Type B pancreatic cell (in vitro differentiated cells): ENCODE measurements at regions not wholly inside any gene's neighbourhood (a gene's known extent, or its start where the extent isn't known, plus 50 kb on each side); places are given as distances from the start of the nearest gene placed in this dataset.

Source experiments
- DNase-seq: peaks from one replicate; pipeline ENCODE4 v3.0.0; 2021; ENCODE audit warnings: mixed read lengths; ENCODE audit not compliant: unreplicated experiment; ENCODE audit errors: extremely low spot score
- H3K27ac Mint-ChIP-seq: 2 replicates; pipeline ENCODE4 v1.8.0; 2021; ENCODE audit warnings: mild to moderate bottlenecking, mixed read lengths
- H3K27me3 Mint-ChIP-seq: 2 replicates; pipeline ENCODE4 v1.8.0; 2021; ENCODE audit warnings: mixed read lengths
- H3K36me3 Mint-ChIP-seq: 2 replicates; pipeline ENCODE4 v1.8.0; 2021; ENCODE audit warnings: mixed read lengths
- H3K4me1 Mint-ChIP-seq: one replicate; pipeline ENCODE4 v1.8.0; 2021; ENCODE audit warnings: mixed read lengths; ENCODE audit not compliant: unreplicated experiment
- H3K4me3 Mint-ChIP-seq: 2 replicates; pipeline ENCODE4 v1.8.0; 2021; ENCODE audit warnings: mild to moderate bottlenecking, mixed read lengths
- H3K9me3 Mint-ChIP-seq: 2 replicates; pipeline ENCODE4 v1.8.0; 2021; ENCODE audit warnings: mixed read lengths
- CTCF ChIP-seq: fragments of 200-600 bp; sonication (generic); conservative IDR thresholded peaks from 2 replicates; pipeline ENCODE4 v1.5.0; 2021; ENCODE audit warnings: antibody characterized with exemption, mild to moderate bottlenecking

- Mint-ChIP-seq H3K36me3 (no peaks in the 10 kb centered on the region), H3K27me3 (peaks cover 57% of the 10 kb centered on the region), H3K4me3 (no peak overlapping the region), H3K4me1 (no peaks in the 10 kb centered on the region), H3K27ac (no peak overlapping the region), H3K9me3 (no peaks in the 10 kb centered on the region)
- no peak for DNase-seq
- no peak for TF ChIP-seq CTCF
Measured at GRCh38 chr21:32894321-32894720, 122.8 kb upstream of the PAXBP1 start.

GRCh38 chr21:32900814-32901213 is 124.9 kb upstream of the OLIG2 start:
- Mint-ChIP-seq H3K4me1 (no peaks in the 10 kb centered on the region), H3K27ac (no peak overlapping the region), H3K36me3 (no peaks in the 10 kb centered on the region), H3K27me3 (peaks cover 54% of the 10 kb centered on the region), H3K9me3 (no peaks in the 10 kb centered on the region), H3K4me3 (no peak overlapping the region)
- TF ChIP-seq CTCF = no peak
- no peak for DNase-seq

- TF ChIP-seq CTCF = no peak
- Mint-ChIP-seq H3K9me3 (no peaks in the 10 kb centered on the region), H3K27me3 (peaks cover 51% of the 10 kb centered on the region), H3K4me3 (no peak overlapping the region), H3K27ac (no peak overlapping the region), H3K4me1 (no peaks in the 10 kb centered on the region), H3K36me3 (no peaks in the 10 kb centered on the region)
- DNase-seq = no peak
Measured at GRCh38 chr21:32907521-32907920, 118.2 kb upstream of the OLIG2 start.

- Mint-ChIP-seq H3K36me3 (no peaks in the 10 kb centered on the region), H3K9me3 (no peaks in the 10 kb centered on the region), H3K27me3 (peaks cover 41% of the 10 kb centered on the region), H3K4me1 (no peaks in the 10 kb centered on the region), H3K4me3 (no peak overlapping the region), H3K27ac (no peak overlapping the region)
- TF ChIP-seq CTCF = no peak
- no peak for DNase-seq
Measured at GRCh38 chr21:32908534-32908933, 117.2 kb upstream of the OLIG2 start.

- no peak overlapping the region for H3K27ac Mint-ChIP-seq
- H3K4me3 Mint-ChIP-seq = no peak overlapping the region
- no peaks in the 10 kb centered on the region for H3K4me1 Mint-ChIP-seq
Measured at GRCh38 chr21:32909393-32909792, 116.3 kb upstream of the OLIG2 start.

More at GRCh38 chr21:32909393-32909792, 116.3 kb upstream of the OLIG2 start:
- Mint-ChIP-seq H3K9me3 (no peaks in the 10 kb centered on the region), H3K36me3 (no peaks in the 10 kb centered on the region), H3K27me3 (peaks cover 40% of the 10 kb centered on the region)
- DNase-seq = no peak
- no peak for TF ChIP-seq CTCF
